GM21360 (cell line): ENCODE measurements at regions not wholly inside any gene's neighbourhood (a gene's known extent, or its start where the extent isn't known, plus 50 kb on each side); places are given as distances from the start of the nearest gene placed in this dataset.
"Not testable (repeated sequence)": the region's sequence is repeated elsewhere in the genome, so short reads cannot be mapped to it uniquely, and the experiment has no call there.

Experiments
- ATAC-seq: cut with Tn5 transposase; IDR thresholded peaks from one replicate; pipeline ENCODE4 v1.9.1; 2021; ENCODE audit warnings: mild to moderate bottlenecking, moderate library complexity; ENCODE audit not compliant: unreplicated experiment

GRCh38 chr3:164390046-164390445, 688.2 kb downstream of the SI start:
- ATAC-seq: no peak

- ATAC-seq: no peak
Observed at GRCh38 chr3:164387236-164387635, 691.1 kb downstream of the SI start.

- ATAC-seq: no peak
Observed at GRCh38 chr3:164380156-164380555, 698.1 kb downstream of the SI start.

GRCh38 chr3:164377466-164377865, 700.8 kb downstream of the SI start:
- no peak for ATAC-seq

GRCh38 chr3:164375995-164376394, 702.3 kb downstream of the SI start:
- ATAC-seq: no peak

GRCh38 chr3:164375538-164375937, 702.8 kb downstream of the SI start:
- no peak for ATAC-seq

GRCh38 chr3:164371681-164372080, 706.6 kb downstream of the SI start:
- no peak for ATAC-seq

- ATAC-seq: no peak
Observed at GRCh38 chr3:164370970-164371369, 707.3 kb downstream of the SI start.

- no peak for ATAC-seq
Observed at GRCh38 chr3:164365242-164365641, 713.1 kb downstream of the SI start.

- no peak for ATAC-seq
Observed at GRCh38 chr3:164364111-164364510, 714.2 kb downstream of the SI start.

- ATAC-seq: no peak
Observed at GRCh38 chr3:164360738-164361406, 717.4 kb downstream of the SI start.

GRCh38 chr3:164360078-164360578, 718.2 kb downstream of the SI start:
- no peak for ATAC-seq

GRCh38 chr3:164352991-164353390, 725.3 kb downstream of the SI start:
- no peak for ATAC-seq

GRCh38 chr3:164351131-164351530, 727.2 kb downstream of the SI start:
- no peak for ATAC-seq

- not testable (repeated sequence) for ATAC-seq
Observed at GRCh38 chr3:164342206-164342605, 736.1 kb downstream of the SI start.

- ATAC-seq: no peak
Observed at GRCh38 chr3:164341086-164341485, 737.2 kb downstream of the SI start.

- ATAC-seq: no peak
Observed at GRCh38 chr3:164340273-164340672, 738.0 kb downstream of the SI start.

- no peak for ATAC-seq
Observed at GRCh38 chr3:164332831-164333802, 745.2 kb downstream of the SI start.

GRCh38 chr3:164326714-164327113, 751.6 kb downstream of the SI start:
- ATAC-seq: no peak

GRCh38 chr3:164320962-164321361, 757.3 kb downstream of the SI start:
- ATAC-seq: no peak

- no peak for ATAC-seq
Observed at GRCh38 chr3:164306042-164306441, 772.3 kb downstream of the SI start.

GRCh38 chr3:164303894-164304293, 774.4 kb downstream of the SI start:
- no peak for ATAC-seq
